Mesendoderm (in vitro differentiated cells): ENCODE measurements at regions not wholly inside any gene's neighbourhood (a gene's known extent, or its start where the extent isn't known, plus 50 kb on each side); places are given as distances from the start of the nearest gene placed in this dataset.
A peak's percentile ranks its signal among the peaks of the same experiment; 100 is the strongest.

Experiments used
- DNase-seq: peaks from one replicate; pipeline ENCODE4 v3.0.0; 2013
- H2AK5ac ChIP-seq: 2 replicates; pipeline ENCODE4 v1.6.1; 2013; ENCODE audit warnings: low read length, inconsistent platforms
- H2BK120ac ChIP-seq: 2 replicates; pipeline ENCODE4 v1.6.1; 2013; ENCODE audit warnings: low read depth, mild to moderate bottlenecking, low read length, moderate library complexity, mixed read lengths
- H2BK15ac ChIP-seq: replicated peaks from 2 replicates; pipeline ENCODE4 v1.6.1; 2013; ENCODE audit warnings: low read depth, mild to moderate bottlenecking, moderate library complexity
- H2BK5ac ChIP-seq: 2 replicates; pipeline ENCODE4 v1.6.1; 2013; ENCODE audit warnings: low read length, inconsistent platforms
- H3K18ac ChIP-seq: 2 replicates; pipeline ENCODE4 v1.6.1; 2013; ENCODE audit warnings: mild to moderate bottlenecking, low read length, mixed read lengths
- H3K23ac ChIP-seq: one replicate; pipeline ENCODE4 v1.6.1; 2013; ENCODE audit warnings: low read length
- H3K27ac ChIP-seq: 2 replicates; pipeline ENCODE4 v1.5.1; 2013; ENCODE audit warnings: low read depth, mild to moderate bottlenecking, inconsistent platforms, low read length, moderate library complexity
- H3K27me3 ChIP-seq: 2 replicates; pipeline ENCODE4 v1.6.1; 2013; ENCODE audit warnings: low read length, control low read depth, mild to moderate bottlenecking, inconsistent platforms; ENCODE audit not compliant: insufficient read depth, poor library complexity
- H3K36me3 ChIP-seq: 2 replicates; pipeline ENCODE4 v1.6.1; 2013; ENCODE audit warnings: low read length, inconsistent platforms; ENCODE audit not compliant: control insufficient read depth, insufficient read depth
- H3K4ac ChIP-seq: one replicate; pipeline ENCODE4 v1.6.1; 2013; ENCODE audit warnings: low read depth, mild to moderate bottlenecking, low read length, moderate library complexity
- H3K4me1 ChIP-seq: 2 replicates; pipeline ENCODE4 v1.6.1; 2013; ENCODE audit warnings: low read depth, low read length, inconsistent platforms; ENCODE audit not compliant: control insufficient read depth
- H3K4me2 ChIP-seq: 2 replicates; pipeline ENCODE4 v1.6.1; 2013; ENCODE audit warnings: low read length
- H3K4me3 ChIP-seq: 2 replicates; pipeline ENCODE4 v1.5.1; 2013; ENCODE audit warnings: mild to moderate bottlenecking, low read length
- H3K56ac ChIP-seq: one replicate; pipeline ENCODE4 v1.6.1; 2013; ENCODE audit warnings: low read length
- H3K79me1 ChIP-seq: 2 replicates; pipeline ENCODE4 v1.6.1; 2013; ENCODE audit warnings: low read length, inconsistent platforms
- H3K79me2 ChIP-seq: 2 replicates; pipeline ENCODE4 v1.6.1; 2013; ENCODE audit warnings: mild to moderate bottlenecking, low read length; ENCODE audit not compliant: control insufficient read depth, insufficient read depth
- H3K9ac ChIP-seq: 2 replicates; pipeline ENCODE4 v1.6.1; 2013; ENCODE audit warnings: low read length, inconsistent platforms
- H4K5ac ChIP-seq: one replicate; pipeline ENCODE4 v1.6.1; 2013; ENCODE audit warnings: low read length
- H4K8ac ChIP-seq: one replicate; pipeline ENCODE4 v1.6.1; 2013; ENCODE audit warnings: low read depth, mild to moderate bottlenecking, control low read depth, low read length, moderate library complexity
- WGBS: extraction: QIAGEN DNeasy Blood & Tissue Kit; methylation state at CpG from one replicate; pipeline ENCODE4 v1.1.7; 2013; ENCODE audit warnings: low lambda C conversion rate, missing lambda C conversion rate; ENCODE audit not compliant: insufficient coverage; ENCODE audit errors: extremely low coverage; 5-methylcytosine and 5-hydroxymethylcytosine counted together

GRCh38 chr14:71194251-71194650 lies 287.0 kb downstream of the PCNX1 start:
- H3K23ac ChIP-seq = no peak overlapping the region
- H3K4ac ChIP-seq = no peak overlapping the region
- H3K4me1 ChIP-seq = peaks cover 7% of the 10 kb centered on the region
- no peaks in the 10 kb centered on the region for H3K79me1 ChIP-seq
- H3K27me3 ChIP-seq = no peaks in the 10 kb centered on the region
- no peaks in the 10 kb centered on the region for H3K36me3 ChIP-seq
- no peak overlapping the region for H2BK15ac ChIP-seq
- no peaks in the 10 kb centered on the region for H3K79me2 ChIP-seq
- no peak overlapping the region for H2AK5ac ChIP-seq
- H3K4me2 ChIP-seq = no peak overlapping the region
- H3K27ac ChIP-seq = no peak overlapping the region
- H2BK5ac ChIP-seq = no peak overlapping the region
- DNase-seq = no peak
- no peak overlapping the region for H3K4me3 ChIP-seq
- no peak overlapping the region for H4K8ac ChIP-seq
- H3K18ac ChIP-seq = no peak overlapping the region
- no peak overlapping the region for H3K9ac ChIP-seq
- WGBS = no CpG with 5 or more reads among the region's 1 CpG
- H4K5ac ChIP-seq = no peak overlapping the region
- no peak overlapping the region for H3K56ac ChIP-seq
- no peak overlapping the region for H2BK120ac ChIP-seq

GRCh38 chr14:71196921-71197320 lies 289.7 kb downstream of the PCNX1 start:
- no CpG with 5 or more reads among the region's 6 CpGs for WGBS
- DNase-seq = no peak
- Histone ChIP-seq H3K4me3 (no peak overlapping the region), H3K56ac (no peak overlapping the region), H3K4ac (no peak overlapping the region), H2BK120ac (no peak overlapping the region), H2BK5ac (no peak overlapping the region), H3K9ac (no peak overlapping the region), H4K8ac (no peak overlapping the region), H3K18ac (no peak overlapping the region), H2BK15ac (no peak overlapping the region), H3K4me2 (no peak overlapping the region), H4K5ac (no peak overlapping the region), H3K27me3 (no peaks in the 10 kb centered on the region), H3K79me1 (no peaks in the 10 kb centered on the region), H3K36me3 (no peaks in the 10 kb centered on the region), H3K4me1 (peaks cover 7% of the 10 kb centered on the region), H2AK5ac (no peak overlapping the region), H3K23ac (no peak overlapping the region), H3K27ac (no peak overlapping the region), H3K79me2 (no peaks in the 10 kb centered on the region)

- no peaks in the 10 kb centered on the region for H3K36me3 ChIP-seq
- H3K18ac ChIP-seq = no peak overlapping the region
- no peaks in the 10 kb centered on the region for H3K79me1 ChIP-seq
- no peak overlapping the region for H3K56ac ChIP-seq
- no peak overlapping the region for H2AK5ac ChIP-seq
- H2BK15ac ChIP-seq = no peak overlapping the region
- H4K5ac ChIP-seq = no peak overlapping the region
- H3K4ac ChIP-seq = no peak overlapping the region
- peaks cover 3% of the 10 kb centered on the region for H3K4me1 ChIP-seq
- H3K27ac ChIP-seq = no peak overlapping the region
- no peak for DNase-seq
- H2BK120ac ChIP-seq = no peak overlapping the region
- H3K4me3 ChIP-seq = no peak overlapping the region
- H2BK5ac ChIP-seq = no peak overlapping the region
- no peaks in the 10 kb centered on the region for H3K79me2 ChIP-seq
- no CpG with 5 or more reads among the region's 5 CpGs for WGBS
- H3K4me2 ChIP-seq = no peak overlapping the region
- no peak overlapping the region for H4K8ac ChIP-seq
- H3K9ac ChIP-seq = no peak overlapping the region
- no peak overlapping the region for H3K23ac ChIP-seq
- no peaks in the 10 kb centered on the region for H3K27me3 ChIP-seq
Observed at GRCh38 chr14:71198687-71199086, 291.4 kb downstream of the PCNX1 start.

DNA sequence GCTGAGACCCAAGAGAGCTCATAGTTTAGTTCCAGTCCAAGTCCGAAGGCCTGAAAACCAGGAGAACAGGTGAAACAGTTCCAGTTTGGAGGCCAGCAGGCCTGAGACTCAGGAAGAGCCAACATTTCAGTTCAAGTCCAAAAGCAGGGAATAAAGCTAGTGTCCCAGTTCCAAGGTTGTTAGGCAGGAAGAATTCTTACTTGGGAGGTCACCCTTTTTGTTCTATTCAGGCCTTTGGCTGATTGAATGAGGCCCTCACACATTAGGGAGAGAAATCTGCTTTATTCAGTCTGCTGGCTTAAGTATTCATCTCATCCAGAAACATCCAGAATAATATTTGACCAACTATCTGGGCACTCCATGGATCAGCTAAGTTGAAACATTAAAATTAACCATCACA lies 294.6 kb downstream of the PCNX1 start:
- Histone ChIP-seq H3K23ac (no peak overlapping the region), H3K9ac (no peak overlapping the region), H2BK120ac (no peak overlapping the region), H3K56ac (no peak overlapping the region), H3K4me1 (peaks cover 3% of the 10 kb centered on the region), H3K4me3 (no peak overlapping the region), H3K79me2 (no peaks in the 10 kb centered on the region), H3K4me2 (no peak overlapping the region), H4K5ac (no peak overlapping the region), H3K27ac (no peak overlapping the region), H2AK5ac (no peak overlapping the region), H3K18ac (no peak overlapping the region), H4K8ac (no peak overlapping the region), H3K27me3 (no peaks in the 10 kb centered on the region), H3K36me3 (no peaks in the 10 kb centered on the region), H2BK5ac (no peak overlapping the region), H3K4ac (no peak overlapping the region), H2BK15ac (no peak overlapping the region), H3K79me1 (no peaks in the 10 kb centered on the region)
- no peak for DNase-seq
- no CpG with 5 or more reads among the region's 1 CpG for WGBS

GRCh38 chr14:71202881-71203280 lies 295.6 kb downstream of the PCNX1 start:
- H2BK120ac ChIP-seq = no peak overlapping the region
- DNase-seq = peak; percentile 31
- H3K27ac ChIP-seq = no peak overlapping the region
- no peak overlapping the region for H3K9ac ChIP-seq
- no CpG with 5 or more reads among the region's 3 CpGs for WGBS
- H3K4me3 ChIP-seq = no peak overlapping the region
- H2AK5ac ChIP-seq = no peak overlapping the region
- no peaks in the 10 kb centered on the region for H3K79me1 ChIP-seq
- H3K79me2 ChIP-seq = no peaks in the 10 kb centered on the region
- no peak overlapping the region for H3K4me2 ChIP-seq
- no peak overlapping the region for H4K8ac ChIP-seq
- H3K4ac ChIP-seq = no peak overlapping the region
- no peak overlapping the region for H2BK15ac ChIP-seq
- H3K4me1 ChIP-seq = peaks cover 1% of the 10 kb centered on the region
- H4K5ac ChIP-seq = no peak overlapping the region
- no peaks in the 10 kb centered on the region for H3K36me3 ChIP-seq
- H3K27me3 ChIP-seq = no peaks in the 10 kb centered on the region
- H3K23ac ChIP-seq = no peak overlapping the region
- H2BK5ac ChIP-seq = no peak overlapping the region
- H3K56ac ChIP-seq = no peak overlapping the region
- no peak overlapping the region for H3K18ac ChIP-seq

DNA sequence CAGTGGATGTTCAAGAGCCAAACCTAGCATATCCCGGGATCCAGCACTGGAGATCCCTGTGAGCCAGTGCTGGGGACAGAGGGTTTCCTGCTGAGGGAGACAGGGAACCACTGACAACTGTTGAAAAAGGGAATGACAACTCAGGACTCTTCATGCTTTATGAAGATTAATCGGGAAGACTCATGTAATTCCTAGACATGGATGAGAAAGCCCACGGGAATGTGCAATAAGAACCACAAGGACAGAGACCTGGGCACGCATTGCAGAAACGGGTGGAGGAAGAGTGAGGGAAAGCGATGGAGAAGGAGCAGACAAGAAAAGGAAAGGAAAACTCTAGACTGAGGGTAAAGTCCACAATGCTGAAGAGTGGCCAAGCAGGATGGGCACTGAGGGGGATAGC lies 296.0 kb downstream of the PCNX1 start:
- Histone ChIP-seq H4K8ac (no peak overlapping the region), H3K9ac (no peak overlapping the region), H3K4ac (no peak overlapping the region), H3K4me3 (no peak overlapping the region), H2AK5ac (no peak overlapping the region), H3K79me1 (no peaks in the 10 kb centered on the region), H3K27me3 (no peaks in the 10 kb centered on the region), H3K23ac (no peak overlapping the region), H2BK15ac (no peak overlapping the region), H2BK120ac (no peak overlapping the region), H4K5ac (no peak overlapping the region), H3K18ac (no peak overlapping the region), H3K56ac (no peak overlapping the region), H3K79me2 (no peaks in the 10 kb centered on the region), H3K27ac (no peak overlapping the region), H2BK5ac (no peak overlapping the region), H3K36me3 (no peaks in the 10 kb centered on the region), H3K4me1 (no peaks in the 10 kb centered on the region), H3K4me2 (no peak overlapping the region)
- WGBS = no CpG with 5 or more reads among the region's 6 CpGs
- DNase-seq = no peak
